ENCODE measurements at regions not wholly inside any gene's neighbourhood (a gene's known extent, or its start where the extent isn't known, plus 50 kb on each side); places are given as distances from the start of the nearest gene placed in this dataset.

- TF ChIP-seq CTCF (IDR thresholded peaks at IDR 0.05) (no peak), POLR2A (IDR thresholded peaks at IDR 0.05) (no peak)
Measured at GRCh38 chr11:87645626-87646025, 529.6 kb downstream of the RAB38 start.

All from lower leg skin (tissue), 3 donors.